H4 (cell line): ENCODE measurements at regions not wholly inside any gene's neighbourhood (a gene's known extent, or its start where the extent isn't known, plus 50 kb on each side); places are given as distances from the start of the nearest gene placed in this dataset.
A peak's percentile ranks its signal among the peaks of the same experiment; 100 is the strongest.

ENCODE experiments used
- DNase-seq: peaks from one replicate; pipeline ENCODE4 v3.0.0-alpha.2; 2015; ENCODE audit warnings: low spot score

- DNase-seq: no peak
Measured at GRCh38 chr13:77838271-77838670, 80.4 kb downstream of the EDNRB start.

- DNase-seq: no peak
Measured at GRCh38 chr13:77836423-77836822, 82.2 kb downstream of the EDNRB start.

- DNase-seq: peak; percentile 19
Measured at GRCh38 chr13:77833331-77833863, 85.2 kb downstream of the EDNRB start.

GRCh38 chr13:77832339-77833100 is 86.1 kb downstream of the EDNRB start:
- no peak for DNase-seq

- no peak for DNase-seq
Measured at GRCh38 chr13:77831866-77832265, 86.8 kb downstream of the EDNRB start.

- no peak for DNase-seq
Measured at GRCh38 chr13:77829963-77830362, 88.7 kb downstream of the EDNRB start.

- no peak for DNase-seq
Measured at GRCh38 chr13:77828799-77829198, 89.8 kb downstream of the EDNRB start.

GRCh38 chr13:77827332-77827731 is 91.3 kb downstream of the EDNRB start:
- no peak for DNase-seq

- no peak for DNase-seq
Measured at GRCh38 chr13:77820431-77821149, 98.0 kb downstream of the EDNRB start.

GRCh38 chr13:77817521-77817920 is 101.1 kb downstream of the EDNRB start:
- DNase-seq: no peak

GRCh38 chr13:77815330-77815729 is 103.3 kb downstream of the EDNRB start:
- DNase-seq: no peak
